Stomach (tissue), 8 donors: ENCODE measurements at regions not wholly inside any gene's neighbourhood (a gene's known extent, or its start where the extent isn't known, plus 50 kb on each side); places are given as distances from the start of the nearest gene placed in this dataset.

Experiments used
- DNase-seq, 2 donors: peaks; one replicate each; pipeline versions ENCODE4 v3.0.0 to v3.0.0-alpha.2; 2013 to 2019
- H3K27ac ChIP-seq, 5 donors: fragments of 200-600 bp in 4 of 5; sonication (generic) in 4 of 5; one replicate each; pipeline ENCODE4 v1.5.1; 2013 to 2019; ENCODE audit warnings: mild to moderate bottlenecking in 1 of 5, moderate library complexity in 1 of 5
- H3K27me3 ChIP-seq, 3 donors: fragments of 200-600 bp; sonication (generic); one replicate each; pipeline ENCODE4 v1.5.1; 2017 to 2019; ENCODE audit warnings: mixed run types in 1 of 3
- H3K36me3 ChIP-seq, 4 donors: fragments of 200-600 bp; sonication (generic); 1 replicate in 3 of 4; 2 replicates in 1 of 4; pipeline ENCODE4 v1.5.1; 2016 to 2019
- H3K4me1 ChIP-seq, 4 donors: fragments of 200-600 bp; sonication (generic); one replicate each; pipeline ENCODE4 v1.5.1; 2016 to 2019
- H3K4me3 ChIP-seq, 4 donors: fragments of 200-600 bp; sonication (generic) in 3 of 4; one replicate each; pipeline ENCODE4 v1.5.1; 2016 to 2019; ENCODE audit warnings: mild to moderate bottlenecking in 1 of 4
- H3K9me3 ChIP-seq, 4 donors: fragments of 200-600 bp; sonication (generic); one replicate each; pipeline ENCODE4 v1.5.1; 2016 to 2019
- CTCF ChIP-seq, 7 experiments: fragments of 450-650 bp in 4 of 7; fragments of 200-600 bp in 3 of 7; sonication (generic) in 3 of 7; IDR thresholded peaks; one replicate each; pipeline ENCODE4 v1.5.1; 2016 to 2019; ENCODE audit warnings: antibody characterized with exemption in 7 of 7, control low read depth in 2 of 7, mild to moderate bottlenecking in 1 of 7
- EP300 ChIP-seq: sonication (generic); formaldehyde crosslinking; IDR thresholded peaks from one replicate; pipeline ENCODE4 v1.6.1; 2017; ENCODE audit warnings: antibody characterized with exemption
- POLR2A ChIP-seq, 4 donors: fragments of 450-650 bp; IDR thresholded peaks; one replicate each; pipeline ENCODE4 v1.6.1; 2016; ENCODE audit warnings: antibody characterized with exemption in 4 of 4, control low read depth in 2 of 4, mild to moderate bottlenecking in 1 of 4, moderate library complexity in 1 of 4
- POLR2AphosphoS5 ChIP-seq, 3 donors: sonication (generic); formaldehyde crosslinking; IDR thresholded peaks; one replicate each; pipeline ENCODE4 v1.6.1; 2016; ENCODE audit warnings: antibody characterized with exemption in 3 of 3
- WGBS, 5 donors: extraction: QIAGEN DNeasy Blood & Tissue Kit in 3 of 5; methylation state at CpG; one replicate each; pipeline versions ENCODE4 v1.1.5 to v1.1.7; 2013 to 2018; 5-methylcytosine and 5-hydroxymethylcytosine counted together
- intact Hi-C: fragments of 100-400 bp; cut with DNase I; formaldehyde crosslinking; loops from one replicate; pipeline ENCODE4 v1.15.1; 2023; ENCODE audit warnings: low total_unique reads
- donor health status: healthy with polysubstance abuse.
- donor health status: Bipolar disorder and iron deficiency.
- donor health status: healthy.

- intact Hi-C loops, result no loop called here
- DNase-seq, result no peak
- Histone ChIP-seq H3K36me3 (no peaks in the 10 kb centered on the region), H3K27ac (no peak overlapping the region), H3K9me3 (no peaks in the 10 kb centered on the region), H3K27me3 (no peaks in the 10 kb centered on the region), H3K4me1 (no peaks in the 10 kb centered on the region), H3K4me3 (no peak overlapping the region)
- WGBS, 5 donors, result 59 to 74% (median 68%) methylated on average over 6 of the region's 6 CpGs
- TF ChIP-seq CTCF (IDR thresholded peaks at IDR 0.05) (no peak), POLR2A (IDR thresholded peaks at IDR 0.05) (no peak), POLR2AphosphoS5 (IDR thresholded peaks at IDR 0.05) (no peak), EP300 (no peak)
These were observed 62.7 kb upstream of the KAZN start for GRCh38 chr1:14535619-14536355.

DNA sequence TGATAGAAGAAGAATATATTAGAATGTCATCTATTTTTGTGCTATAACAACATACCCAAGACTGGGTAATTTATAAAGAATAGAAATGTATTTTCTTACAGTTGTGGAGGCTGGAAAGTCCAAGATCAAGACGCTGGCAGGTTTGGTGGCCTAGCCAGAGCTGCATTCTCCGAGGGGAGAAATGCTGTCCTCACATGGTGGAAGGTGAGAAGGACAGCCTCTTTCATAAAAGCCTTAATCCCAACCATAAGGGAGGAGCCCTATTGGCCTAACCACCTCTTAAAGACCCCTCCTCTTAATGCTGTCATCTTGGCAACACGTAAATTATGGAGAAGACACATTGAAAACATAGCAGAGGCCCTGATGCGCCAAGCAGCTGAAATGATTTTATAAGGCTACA, 60.1 kb upstream of the KAZN start:
- no peak for DNase-seq
- Histone ChIP-seq H3K9me3 (no peaks in the 10 kb centered on the region), H3K36me3 (no peaks in the 10 kb centered on the region), H3K4me3 (no peak overlapping the region), H3K4me1 (no peaks in the 10 kb centered on the region), H3K27ac (no peak overlapping the region), H3K27me3 (no peaks in the 10 kb centered on the region)
- TF ChIP-seq POLR2A (IDR thresholded peaks at IDR 0.05) (no peak), CTCF (IDR thresholded peaks at IDR 0.05) (no peak), POLR2AphosphoS5 (IDR thresholded peaks at IDR 0.05) (no peak)
- intact Hi-C loops, result no loop called here
- WGBS, 5 donors, result 86 to 93% (median 91%) methylated on average over 4 of the region's 4 CpGs

DNA sequence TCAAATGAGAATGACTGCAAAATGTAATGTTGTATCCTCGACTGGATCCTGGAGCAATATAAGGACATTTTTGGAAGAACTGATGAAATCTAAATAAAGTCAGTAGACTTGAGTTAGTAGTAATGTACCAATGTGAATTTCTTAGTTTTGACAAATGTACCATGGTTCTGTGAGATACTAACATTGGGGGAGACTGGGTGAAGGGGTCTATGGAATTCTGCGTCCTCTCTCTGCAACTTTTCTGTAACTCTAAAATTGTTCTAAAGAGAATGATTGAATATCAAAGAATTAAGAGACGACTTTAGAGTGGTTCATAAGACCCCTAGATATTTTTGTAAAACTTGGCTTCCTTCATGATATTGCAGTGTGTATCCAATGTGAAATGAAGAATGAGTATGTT, 59.2 kb upstream of the KAZN start:
- Histone ChIP-seq H3K36me3 (no peaks in the 10 kb centered on the region), H3K9me3 (no peaks in the 10 kb centered on the region), H3K4me1 (no peaks in the 10 kb centered on the region), H3K27ac (no peak overlapping the region), H3K4me3 (no peak overlapping the region), H3K27me3 (no peaks in the 10 kb centered on the region)
- 75 to 94% (median 92%) methylated on average over 3 of the region's 3 CpGs for WGBS, 5 donors
- DNase-seq, result no peak
- intact Hi-C loops, result no loop called here
- TF ChIP-seq EP300 (no peak), POLR2AphosphoS5 (IDR thresholded peaks at IDR 0.05) (no peak), CTCF (IDR thresholded peaks at IDR 0.05) (no peak), POLR2A (IDR thresholded peaks at IDR 0.05) (no peak)

DNA sequence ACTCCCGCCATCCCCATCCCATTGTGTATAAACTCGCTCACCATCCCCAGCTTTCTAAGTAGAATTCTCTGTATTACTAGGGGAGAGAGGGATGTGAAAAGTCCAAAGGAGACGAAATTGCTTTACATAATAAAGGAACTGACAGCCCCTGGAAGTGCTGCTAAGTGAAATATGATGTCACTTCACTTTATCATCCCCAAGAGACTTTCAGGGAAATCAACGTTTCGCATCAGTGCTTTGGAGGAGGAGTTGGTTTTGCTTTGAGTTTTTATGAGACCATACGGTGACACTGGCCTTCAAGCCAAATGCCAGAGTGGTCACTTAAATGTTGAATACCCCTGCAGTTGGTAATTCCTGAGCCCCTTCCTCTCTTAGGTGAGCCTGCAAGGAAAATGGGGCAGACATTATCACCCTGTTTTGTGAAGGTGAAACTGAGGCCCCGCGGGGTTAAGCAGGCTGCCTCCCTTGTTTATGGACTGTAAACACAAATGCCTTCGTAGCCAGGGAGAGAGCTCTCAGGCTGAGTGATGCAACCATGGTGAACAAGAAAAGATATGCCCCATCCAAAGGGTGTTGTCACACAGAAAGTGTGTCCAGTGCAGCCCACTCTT, 58.4 kb upstream of the KAZN start:
- no peak for TF ChIP-seq CTCF (IDR thresholded peaks at IDR 0.05)
- TF ChIP-seq EP300, result no peak
- TF ChIP-seq POLR2A (IDR thresholded peaks at IDR 0.05), result no peak
- TF ChIP-seq POLR2AphosphoS5 (IDR thresholded peaks at IDR 0.05), result no peak
- no peak for DNase-seq
- Histone ChIP-seq H3K4me1 (no peaks in the 10 kb centered on the region), H3K9me3 (no peaks in the 10 kb centered on the region), H3K36me3 (no peaks in the 10 kb centered on the region), H3K4me3 (no peak overlapping the region), H3K27ac (no peak overlapping the region), H3K27me3 (no peaks in the 10 kb centered on the region)
- WGBS, 5 donors, result 74 to 79% (median 77%) methylated on average over 9 of the region's 9 CpGs
- intact Hi-C loops, result no loop called here
